HG02678 (cell line): ENCODE measurements at regions not wholly inside any gene's neighbourhood (a gene's known extent, or its start where the extent isn't known, plus 50 kb on each side); places are given as distances from the start of the nearest gene placed in this dataset.
"Not testable (repeated sequence)": the region's sequence is repeated elsewhere in the genome, so short reads cannot be mapped to it uniquely, and the experiment has no call there.

Experiments
- ATAC-seq: cut with Tn5 transposase; IDR thresholded peaks from one replicate; pipeline ENCODE4 v1.9.1; 2021; ENCODE audit warnings: mild to moderate bottlenecking, moderate library complexity; ENCODE audit not compliant: unreplicated experiment

DNA sequence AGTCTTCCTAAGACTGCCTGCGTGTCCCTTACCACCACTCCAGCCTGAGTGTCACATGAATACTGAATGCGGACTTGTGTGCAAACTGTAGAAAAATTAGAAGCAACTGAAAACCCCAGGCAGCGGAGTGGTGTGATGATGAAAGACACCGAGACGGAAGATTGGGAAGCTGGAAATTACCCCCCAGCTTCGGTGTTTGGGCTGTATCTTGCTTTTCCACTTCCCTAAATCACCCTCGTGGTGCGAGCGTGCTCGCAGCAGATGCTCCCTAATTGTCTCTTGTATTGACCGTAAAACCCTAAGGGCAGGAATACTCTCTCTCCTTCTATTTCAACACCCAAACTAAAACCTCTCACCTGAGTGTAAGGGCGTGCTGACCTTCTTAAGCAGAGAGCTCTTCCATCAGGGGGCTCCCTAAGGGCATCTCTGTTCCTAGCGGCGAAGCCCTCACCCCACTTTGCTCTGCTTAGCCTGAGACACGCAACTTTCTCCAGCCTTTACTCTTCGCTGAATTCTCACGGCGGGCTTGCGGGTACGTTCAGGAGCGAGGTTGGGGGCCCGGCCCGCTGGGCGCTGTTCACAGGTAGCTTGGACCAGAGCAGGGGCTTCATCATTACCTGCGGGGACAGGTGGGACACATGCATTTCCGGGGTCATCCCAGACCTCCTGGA lies 62.4 kb downstream of the CRYBB2 start:
- ATAC-seq, result no peak

DNA sequence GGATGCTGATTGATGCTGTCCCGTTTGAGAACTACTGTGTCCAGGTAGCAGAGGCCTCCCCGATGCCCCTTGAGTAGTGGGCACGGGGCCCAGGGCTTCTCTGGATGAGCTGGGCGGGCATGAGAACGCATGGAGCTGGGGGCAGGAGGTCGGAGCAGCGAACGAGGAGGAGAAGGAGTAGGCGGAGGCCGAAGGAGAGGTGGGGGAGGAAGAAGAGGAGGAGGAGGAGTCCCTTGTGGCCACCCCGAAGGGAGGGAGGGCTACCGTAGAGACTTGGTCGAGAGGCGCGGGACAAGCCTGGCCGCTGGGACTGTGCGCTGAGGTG lies 62.9 kb downstream of the CRYBB2 start:
- no peak for ATAC-seq

DNA sequence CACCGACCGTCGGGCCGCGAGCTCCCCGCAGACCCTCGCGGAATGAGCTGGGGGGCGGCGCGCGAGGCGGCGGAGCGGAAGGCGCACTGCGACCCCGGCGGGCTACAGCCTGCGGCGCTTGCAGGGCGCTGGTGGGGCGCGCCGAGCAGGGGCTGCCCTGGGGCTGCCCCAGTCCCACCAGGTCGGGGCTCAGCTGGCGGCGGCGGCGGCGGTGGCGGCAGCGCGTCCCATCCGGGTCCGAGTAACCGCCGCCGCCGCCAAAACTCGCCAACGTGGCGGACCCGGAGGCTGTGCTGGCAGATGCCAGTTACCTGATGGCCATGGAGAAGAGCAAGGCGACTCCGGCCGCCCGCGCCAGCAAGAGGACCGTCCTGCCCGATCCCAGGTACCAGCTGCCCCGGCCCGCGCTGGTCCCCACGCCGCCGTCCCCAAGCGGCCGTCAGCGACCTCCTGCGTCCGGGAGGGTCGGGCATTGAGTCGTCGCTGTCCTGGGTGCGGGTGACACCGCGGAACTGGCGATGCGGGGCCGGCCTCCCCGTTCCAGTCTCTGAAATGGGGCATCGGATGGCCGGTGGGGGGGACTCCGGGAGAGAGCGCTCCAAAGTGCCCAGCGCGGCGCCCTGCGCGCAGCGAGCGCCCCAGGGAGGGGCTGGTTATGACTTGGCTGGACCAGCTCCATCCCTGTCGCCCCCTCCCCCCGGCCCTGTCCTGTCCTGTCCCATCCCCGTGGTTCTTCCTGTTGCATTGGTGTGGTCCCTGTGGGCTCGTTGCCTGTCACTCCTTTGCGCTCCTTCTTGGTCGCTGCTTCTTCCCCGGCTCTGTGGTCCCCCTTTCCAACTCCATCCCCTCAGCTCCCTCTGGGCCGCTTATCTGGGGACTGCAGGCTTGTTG lies 63.5 kb downstream of the CRYBB2 start:
- no peak for ATAC-seq

DNA sequence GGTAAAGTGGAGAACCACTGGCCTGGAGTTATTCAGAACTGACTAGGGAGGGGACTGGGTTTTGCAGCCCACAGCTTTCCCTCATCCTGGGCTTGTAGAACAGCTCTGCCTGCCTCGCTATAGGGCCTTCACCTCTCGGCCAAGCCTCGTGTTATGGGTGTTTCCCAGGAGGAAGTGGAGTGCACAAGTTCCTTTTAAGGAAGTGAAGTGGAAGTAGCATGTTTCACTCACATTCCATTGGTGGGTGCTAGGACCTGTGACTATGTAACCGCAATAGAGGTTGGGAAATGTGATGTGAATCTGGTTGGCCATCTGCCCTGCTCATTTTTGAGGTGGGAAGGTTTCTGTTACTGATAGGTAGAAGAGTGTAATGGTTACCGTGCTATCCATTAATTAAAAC lies 69.0 kb downstream of the CRYBB2 start:
- ATAC-seq, result not testable (repeated sequence)

DNA sequence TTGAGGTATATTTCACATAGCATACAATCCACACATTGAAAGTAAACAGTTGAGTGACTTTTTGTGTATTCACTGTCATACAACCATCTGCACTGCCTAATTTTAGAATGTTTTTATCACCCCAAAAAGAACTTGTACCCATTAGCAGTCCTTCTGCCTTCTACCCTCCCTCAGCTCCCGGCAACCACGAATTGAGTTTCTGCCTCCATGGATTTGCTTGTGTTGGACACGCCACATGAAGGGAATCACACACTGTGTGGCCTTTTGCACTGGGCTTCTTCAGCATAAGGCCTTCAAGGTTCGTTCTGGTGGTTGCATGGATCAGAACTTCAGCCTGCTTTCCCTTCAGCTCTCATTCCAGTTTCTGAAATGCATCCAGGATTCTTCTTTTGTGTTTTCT lies 82.5 kb downstream of the CRYBB2 start:
- ATAC-seq, result not testable (repeated sequence)

DNA sequence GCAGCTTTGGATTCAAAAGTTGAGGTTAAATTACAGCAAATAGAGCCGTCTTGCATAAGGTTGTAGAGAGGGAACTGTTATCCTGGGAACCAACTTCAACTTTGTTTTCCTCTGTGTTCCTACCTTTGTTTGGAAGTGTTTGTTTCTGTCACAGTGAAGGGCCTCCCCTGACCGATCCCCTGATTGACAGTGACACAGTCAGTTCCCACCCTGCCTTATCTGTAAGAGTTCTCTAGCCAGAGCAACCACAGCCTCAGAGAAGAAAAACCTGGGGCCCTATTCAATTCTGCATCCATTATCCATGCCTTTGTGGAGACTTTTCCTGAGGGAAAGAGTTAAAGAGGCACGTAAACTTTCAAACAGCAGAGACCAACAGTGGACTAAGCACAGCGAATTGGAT lies 90.1 kb downstream of the CRYBB2 start:
- ATAC-seq, result not testable (repeated sequence)

DNA sequence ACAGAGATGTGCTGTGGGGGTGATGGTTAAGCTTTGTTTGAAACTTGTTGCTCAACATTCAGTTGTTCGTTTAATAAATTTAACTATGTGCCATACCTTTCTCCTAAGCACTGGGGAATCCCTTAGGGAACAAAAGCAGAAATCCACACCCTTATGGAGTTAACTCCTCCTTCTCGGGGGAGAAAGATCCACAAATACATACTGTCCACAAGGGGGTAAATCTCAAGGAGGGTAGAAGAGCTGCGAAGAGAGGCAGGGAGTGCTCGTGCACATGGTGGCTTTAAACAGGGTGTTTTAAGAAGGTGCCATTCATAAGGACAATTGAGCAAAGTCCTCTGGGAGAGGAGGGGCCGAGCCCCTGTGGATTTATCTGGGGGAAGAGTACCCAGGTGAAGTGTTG lies 92.5 kb downstream of the CRYBB2 start:
- ATAC-seq, result not testable (repeated sequence)

DNA sequence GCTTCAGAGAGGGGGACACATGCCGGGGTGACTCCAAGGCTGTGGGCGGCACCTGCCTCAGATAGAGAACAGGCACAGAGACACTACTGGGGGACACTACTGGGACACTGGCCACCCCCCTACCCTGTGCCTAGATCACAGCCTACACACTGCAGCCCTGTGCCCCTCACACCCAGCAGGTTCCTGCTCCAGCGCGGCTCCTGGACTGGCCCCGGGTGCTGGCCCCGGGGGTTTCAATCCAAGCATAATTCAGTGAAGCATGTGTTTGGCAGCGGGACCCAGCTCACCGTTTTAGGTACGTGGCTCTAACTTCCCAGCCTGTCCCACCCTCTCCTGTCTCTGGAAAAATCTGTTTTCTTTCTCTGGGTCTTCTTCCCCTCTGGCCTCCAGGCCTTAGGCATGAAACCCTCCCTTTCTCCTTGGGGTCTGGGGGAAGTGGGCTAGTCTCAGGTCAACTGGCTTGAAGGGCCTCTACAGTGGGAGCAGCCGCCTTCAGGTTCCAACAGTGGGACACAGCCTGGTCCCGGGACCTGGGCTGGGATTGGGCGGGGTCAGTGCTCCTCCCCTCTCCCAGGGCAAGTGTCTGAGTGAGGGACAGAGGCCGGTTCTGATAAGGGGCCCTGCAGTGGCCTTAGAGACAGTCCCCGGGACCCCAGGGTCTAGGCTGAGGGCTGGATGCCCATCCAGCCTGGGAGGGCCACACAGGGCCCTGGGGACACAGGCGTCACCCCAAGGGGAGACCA lies 98.8 kb downstream of the CRYBB2 start:
- no peak for ATAC-seq

DNA sequence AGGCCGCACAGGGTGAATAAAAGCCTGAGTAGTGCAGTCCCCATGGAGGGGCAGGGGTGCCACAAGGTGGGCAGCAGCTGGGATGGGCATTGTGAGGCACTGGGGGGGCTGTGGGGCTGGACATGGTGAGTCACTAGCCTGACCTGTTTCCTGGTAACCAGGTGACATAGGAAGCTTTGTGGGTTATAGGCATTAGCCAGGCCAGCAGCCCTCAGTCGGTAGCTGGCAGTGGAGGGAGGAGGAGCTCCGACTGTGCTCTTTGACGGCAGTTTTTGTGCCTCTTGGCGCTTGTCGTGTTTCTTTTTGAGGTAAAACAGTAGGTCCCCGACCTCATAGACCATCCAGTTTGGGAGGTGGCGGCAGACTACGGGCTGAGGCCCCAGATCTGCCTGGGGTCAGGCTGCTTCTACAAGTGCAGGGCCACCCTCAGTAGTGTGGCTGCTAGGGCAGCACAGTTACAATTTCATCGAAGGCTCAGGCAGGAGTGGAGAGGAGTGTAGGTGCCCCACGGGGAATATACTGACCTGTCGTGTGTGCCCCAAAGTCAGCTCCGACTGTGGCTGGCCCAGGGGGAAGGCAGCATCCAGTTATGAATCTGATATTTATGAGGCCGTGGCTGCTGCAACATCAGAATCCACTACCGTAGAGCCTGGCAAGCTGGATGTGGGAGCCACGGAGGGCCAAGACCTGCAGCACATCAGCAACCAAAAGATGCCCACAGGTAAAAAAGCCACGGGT lies 107.7 kb downstream of the CRYBB2 start:
- no peak for ATAC-seq

DNA sequence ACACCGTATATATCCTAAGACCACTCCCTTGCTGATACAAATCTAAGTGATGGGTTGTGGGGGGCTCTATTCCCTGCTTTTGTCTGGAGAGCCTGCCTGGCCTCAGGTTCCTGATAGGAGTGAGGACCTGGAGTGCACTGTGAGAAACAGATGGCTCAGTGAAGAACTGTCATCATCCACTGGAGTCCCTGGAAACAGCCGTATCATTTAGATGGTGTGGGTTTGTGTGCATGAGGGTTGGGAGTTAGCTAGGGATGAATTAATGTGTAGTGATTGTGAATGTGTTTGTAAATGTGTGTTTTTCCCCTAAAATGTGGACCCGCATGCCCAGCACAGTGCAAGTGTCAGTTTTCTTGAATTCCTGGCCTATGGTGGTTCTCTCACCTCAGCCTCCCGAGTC lies 111.6 kb downstream of the CRYBB2 start:
- ATAC-seq, result no peak

DNA sequence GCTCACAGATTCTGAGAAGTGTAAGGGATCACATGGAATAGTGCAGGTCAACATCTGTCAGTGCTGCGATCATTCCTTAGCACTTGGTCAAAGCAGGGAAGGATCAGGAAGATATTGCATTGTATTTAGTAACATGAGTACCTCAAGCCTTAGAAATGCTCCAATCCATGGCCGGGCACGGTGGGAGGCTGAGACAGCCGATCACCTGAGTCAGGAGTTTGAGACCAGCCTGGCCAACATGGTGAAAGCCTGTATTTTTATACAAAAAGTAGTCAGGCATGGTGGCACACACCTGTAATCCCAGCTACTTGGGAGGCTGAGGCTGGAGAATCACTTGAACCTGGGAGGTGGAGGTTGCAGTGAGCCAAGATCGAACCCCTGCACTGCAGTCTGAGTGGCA lies 112.5 kb downstream of the CRYBB2 start:
- ATAC-seq, result not testable (repeated sequence)

DNA sequence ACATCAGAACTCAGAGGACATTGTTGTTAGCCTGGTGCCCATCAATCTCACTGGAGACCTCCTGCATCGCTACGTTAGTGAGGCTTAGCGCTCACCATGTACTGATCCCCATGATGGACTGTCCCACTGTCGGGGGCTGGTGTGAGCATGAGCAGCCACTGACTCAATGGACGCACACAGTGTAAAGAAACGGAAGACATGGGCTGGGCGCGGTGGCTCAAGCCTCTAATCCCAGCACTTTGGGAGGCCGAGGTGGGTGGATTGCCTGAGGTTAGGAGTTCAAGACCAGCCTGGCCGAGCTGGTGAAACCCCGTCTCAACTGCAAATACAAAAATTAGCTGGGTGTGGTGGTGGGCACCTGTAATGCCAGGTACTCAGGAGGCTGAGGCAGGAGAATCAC lies 112.9 kb downstream of the CRYBB2 start:
- ATAC-seq, result no peak

DNA sequence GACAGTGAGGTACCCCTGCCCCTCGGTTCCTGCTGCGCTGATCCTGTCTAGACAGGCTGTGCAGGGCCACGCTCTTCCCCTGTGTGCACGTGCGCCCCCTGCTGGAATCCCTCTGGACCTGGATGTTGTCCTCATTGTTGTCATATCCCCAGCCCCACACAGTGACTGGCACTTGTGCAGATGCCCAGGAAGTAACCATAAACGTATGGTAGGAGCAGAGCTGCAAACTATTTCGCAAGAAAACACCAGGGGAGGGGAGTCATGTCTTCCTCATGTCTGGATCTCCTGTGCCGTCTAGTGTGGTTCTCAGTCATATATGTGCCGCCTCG lies 114.7 kb downstream of the CRYBB2 start:
- no peak for ATAC-seq

DNA sequence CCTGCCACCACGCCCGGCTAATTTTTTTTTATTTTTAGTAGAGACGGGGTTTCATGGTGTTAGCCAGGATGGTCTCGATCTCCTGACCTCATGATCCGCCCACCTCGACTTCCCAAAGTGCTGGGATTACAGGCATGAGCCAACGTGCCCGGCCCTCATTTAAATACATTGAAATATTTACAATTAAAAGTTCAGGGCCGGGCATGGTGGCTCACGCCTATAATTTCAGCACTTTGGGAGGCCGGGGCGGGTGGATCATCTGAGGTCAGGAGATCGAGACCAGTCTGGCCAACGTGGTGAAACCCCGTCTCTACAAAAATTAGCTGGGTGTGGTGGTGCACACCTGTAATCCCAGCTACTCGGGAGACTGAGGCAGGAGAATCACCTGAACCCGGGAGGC lies 115.2 kb downstream of the CRYBB2 start:
- ATAC-seq, result not testable (repeated sequence)

DNA sequence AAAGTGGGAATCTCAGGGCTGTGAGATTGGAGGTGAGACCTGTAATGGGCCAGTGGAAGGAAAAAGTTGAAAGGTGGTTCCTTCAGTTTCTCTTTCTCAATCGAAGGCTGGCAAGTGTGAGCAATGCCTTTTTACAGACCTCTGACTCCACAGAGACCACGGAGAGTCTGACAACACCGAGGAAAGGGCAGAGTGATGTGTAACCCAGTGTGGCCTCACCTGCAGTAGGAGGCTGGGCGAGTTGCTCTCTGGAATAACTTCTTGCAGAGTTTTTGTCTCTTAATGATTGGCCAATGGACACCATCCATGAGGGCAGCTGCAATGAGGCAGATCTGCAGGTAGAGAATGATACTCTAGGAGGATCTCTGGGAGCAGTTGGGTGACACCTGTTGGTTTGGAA lies 115.8 kb downstream of the CRYBB2 start:
- not testable (repeated sequence) for ATAC-seq

DNA sequence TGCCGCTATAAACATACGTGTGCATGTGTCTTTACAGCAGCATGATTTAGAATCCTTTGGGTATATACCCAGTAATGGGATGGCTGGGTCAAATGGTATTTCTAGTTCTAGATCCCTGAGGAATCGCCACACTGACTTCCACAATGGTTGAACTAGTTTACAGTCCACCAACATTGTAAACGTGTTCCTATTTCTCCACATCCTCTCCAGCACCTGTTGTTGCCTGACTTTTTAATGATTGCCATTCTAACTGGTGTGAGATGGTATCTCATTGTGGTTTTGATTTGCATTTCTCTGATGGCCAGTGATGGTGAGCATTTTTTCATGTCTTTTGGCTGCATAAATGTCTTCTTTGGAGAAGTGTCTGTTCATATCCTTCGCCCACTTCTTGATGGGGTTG lies 121.1 kb downstream of the CRYBB2 start:
- ATAC-seq, result not testable (repeated sequence)

DNA sequence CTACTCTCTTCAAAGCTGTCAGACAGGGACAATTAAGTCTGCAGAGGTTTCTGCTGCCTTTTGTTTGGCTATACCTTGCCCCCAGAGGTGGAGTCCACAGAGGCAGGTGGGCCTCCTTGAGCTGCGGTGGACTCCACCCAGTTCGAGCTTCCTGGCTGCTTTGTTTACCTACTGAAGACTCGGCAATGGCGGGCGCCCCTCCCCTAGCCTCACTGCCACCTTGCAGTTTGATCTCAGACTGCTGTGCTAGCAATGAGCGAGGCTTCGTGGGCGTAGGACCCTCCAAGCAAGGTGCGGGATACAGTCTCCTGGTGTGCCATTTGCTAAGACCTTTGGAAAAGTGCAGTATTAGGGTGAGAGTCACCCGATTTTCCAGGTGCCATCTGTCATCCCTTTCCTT lies 124.9 kb downstream of the CRYBB2 start:
- ATAC-seq, result not testable (repeated sequence)

DNA sequence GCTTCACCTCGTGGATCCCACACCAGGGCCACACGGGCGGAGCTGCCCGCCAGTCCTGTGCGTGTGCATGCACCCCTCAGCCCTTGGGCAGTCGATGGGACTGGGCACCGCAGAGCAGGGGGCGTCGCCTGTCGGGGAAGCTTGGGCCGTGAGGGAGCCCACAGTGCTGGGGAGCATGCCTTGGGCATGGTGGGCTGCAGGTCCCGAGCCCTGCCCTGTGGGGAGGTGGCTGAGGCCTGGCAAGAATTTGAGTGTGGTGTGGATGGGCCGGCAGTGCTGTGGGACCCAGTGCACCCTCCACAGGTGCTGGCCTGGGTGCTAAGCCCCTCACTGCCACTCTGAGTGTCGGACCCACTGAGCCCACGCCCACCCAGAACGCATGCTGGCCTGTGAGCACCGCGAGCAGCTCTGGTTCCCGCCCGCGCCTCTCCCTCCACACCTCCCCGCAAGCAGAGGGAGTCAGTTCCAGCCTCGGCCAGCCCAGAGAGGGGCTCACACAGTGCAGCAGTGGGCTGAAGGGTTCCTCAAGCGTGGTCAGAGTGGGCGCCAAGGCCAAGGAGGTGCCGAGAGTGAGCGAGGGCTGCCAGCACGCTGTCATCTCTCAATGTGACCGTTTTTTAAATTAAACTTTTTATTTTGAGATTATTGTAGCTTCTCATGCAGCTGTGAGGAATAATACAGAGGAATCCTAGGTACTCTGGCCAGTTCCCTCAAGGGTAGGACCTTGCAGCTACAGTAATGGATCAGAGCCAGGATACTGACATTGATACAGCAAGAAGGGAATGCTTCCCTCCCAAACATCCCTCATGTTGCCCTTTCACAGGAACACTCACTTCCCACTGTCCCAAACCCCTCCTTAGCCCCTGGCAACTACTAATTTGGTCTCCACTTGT lies 127.7 kb downstream of the CRYBB2 start:
- no peak for ATAC-seq

DNA sequence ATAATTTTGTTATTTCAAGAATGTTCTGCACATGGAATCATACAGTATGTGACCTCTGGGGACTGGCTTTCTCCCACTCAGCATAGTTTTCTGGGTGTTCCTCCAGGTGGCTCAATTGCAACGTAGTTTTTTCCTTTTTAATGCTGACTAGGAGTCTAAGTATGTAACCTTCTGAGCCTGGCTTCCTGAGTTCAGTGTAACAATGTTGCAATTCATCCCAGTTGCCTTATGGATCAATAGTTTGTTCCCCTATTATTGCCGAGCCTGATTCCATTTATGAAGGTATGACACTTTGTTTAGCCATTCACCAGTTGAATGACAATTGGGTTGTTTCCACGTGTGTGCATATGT lies 128.3 kb downstream of the CRYBB2 start:
- no peak for ATAC-seq

DNA sequence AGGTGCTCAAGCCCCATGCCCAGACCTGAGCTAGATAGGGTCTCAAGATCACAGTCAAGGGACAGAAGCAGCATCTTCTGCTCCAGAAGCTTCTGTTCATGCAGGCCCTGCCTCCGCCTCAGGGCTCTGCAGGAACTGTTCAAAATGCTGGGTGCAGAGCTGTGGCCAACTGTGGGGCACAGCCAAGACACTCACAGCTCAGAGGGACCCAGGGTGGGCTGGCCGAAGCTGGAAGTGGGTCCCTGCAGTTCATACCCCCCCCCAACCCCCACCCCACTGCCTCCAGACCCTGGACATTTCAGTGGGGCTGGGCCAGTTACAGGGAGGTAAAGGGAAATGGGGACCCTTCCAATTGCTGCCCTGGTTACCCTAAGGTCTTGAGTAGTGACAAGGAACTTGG lies 129.0 kb downstream of the CRYBB2 start:
- ATAC-seq, result no peak
